HUES64 (cell line): ENCODE measurements at regions not wholly inside any gene's neighbourhood (a gene's known extent, or its start where the extent isn't known, plus 50 kb on each side); places are given as distances from the start of the nearest gene placed in this dataset.

Source experiments
- H3K27ac ChIP-seq: 2 replicates; pipeline ENCODE4 v1.7.0; 2013; ENCODE audit warnings: low read depth, low read length, inconsistent platforms
- H3K27me3 ChIP-seq: 2 replicates; pipeline ENCODE4 v1.6.1; 2013; ENCODE audit warnings: mild to moderate bottlenecking, low read length; ENCODE audit not compliant: insufficient read depth
- H3K36me3 ChIP-seq: 2 replicates; pipeline ENCODE4 v1.6.1; 2013; ENCODE audit warnings: mild to moderate bottlenecking, low read length; ENCODE audit not compliant: insufficient read depth
- H3K4me1 ChIP-seq: 2 replicates; pipeline ENCODE4 v1.6.1; 2013; ENCODE audit warnings: mild to moderate bottlenecking, low read length, moderate library complexity; ENCODE audit not compliant: insufficient read depth
- H3K4me3 ChIP-seq: 2 replicates; pipeline ENCODE4 v1.5.1; 2013; ENCODE audit warnings: mild to moderate bottlenecking, low read length, moderate library complexity
- H3K9ac ChIP-seq: 2 replicates; pipeline ENCODE4 v1.6.1; 2013; ENCODE audit warnings: mild to moderate bottlenecking, low read depth, low read length
- H3K9me3 ChIP-seq: 2 replicates; pipeline ENCODE4 v1.6.1; 2013; ENCODE audit warnings: low read depth, low read length; ENCODE audit not compliant: insufficient read depth
- WGBS: fragments of 150-250, 120-280 bp; methylation state at CpG from one replicate; pipeline ENCODE4 v1.1.7; 2013; ENCODE audit warnings: missing lambda C conversion rate; 5-methylcytosine and 5-hydroxymethylcytosine counted together

GRCh38 chr9:73816905-73817304 is 665.2 kb downstream of the ANXA1 start:
- H3K4me3 ChIP-seq: no peak overlapping the region
- WGBS: 84% methylated on average over 11 of the region's 12 CpGs
- no peaks in the 10 kb centered on the region for H3K9me3 ChIP-seq
- no peaks in the 10 kb centered on the region for H3K27me3 ChIP-seq
- H3K27ac ChIP-seq: no peak overlapping the region
- H3K9ac ChIP-seq: no peak overlapping the region
- H3K36me3 ChIP-seq: no peaks in the 10 kb centered on the region
- no peaks in the 10 kb centered on the region for H3K4me1 ChIP-seq

- Histone ChIP-seq H3K27ac (peak overlapping the region; percentile 67), H3K9me3 (no peaks in the 10 kb centered on the region), H3K27me3 (no peaks in the 10 kb centered on the region), H3K36me3 (no peaks in the 10 kb centered on the region), H3K4me1 (peaks cover 27% of the 10 kb centered on the region), H3K4me3 (no peak overlapping the region), H3K9ac (no peak overlapping the region)
- 48% methylated on average over 1 of the region's 1 CpG for WGBS
These were observed 672.5 kb upstream of the RORB start for GRCh38 chr9:73824671-73825070.

GRCh38 chr9:73838871-73839270 is 658.3 kb upstream of the RORB start:
- Histone ChIP-seq H3K4me3 (no peak overlapping the region), H3K9me3 (no peaks in the 10 kb centered on the region), H3K27me3 (no peaks in the 10 kb centered on the region), H3K9ac (no peak overlapping the region), H3K4me1 (peaks cover 5% of the 10 kb centered on the region), H3K36me3 (no peaks in the 10 kb centered on the region), H3K27ac (no peak overlapping the region)

GRCh38 chr9:73839471-73839870 is 657.7 kb upstream of the RORB start:
- Histone ChIP-seq H3K27me3 (no peaks in the 10 kb centered on the region), H3K9me3 (no peaks in the 10 kb centered on the region), H3K36me3 (no peaks in the 10 kb centered on the region), H3K4me1 (peaks cover 10% of the 10 kb centered on the region), H3K4me3 (no peak overlapping the region), H3K9ac (no peak overlapping the region), H3K27ac (no peak overlapping the region)
- WGBS: 88% methylated on average over 2 of the region's 2 CpGs

GRCh38 chr9:73841018-73841417 is 656.1 kb upstream of the RORB start:
- Histone ChIP-seq H3K36me3 (no peaks in the 10 kb centered on the region), H3K4me3 (no peak overlapping the region), H3K27me3 (no peaks in the 10 kb centered on the region), H3K27ac (no peak overlapping the region), H3K9me3 (no peaks in the 10 kb centered on the region), H3K4me1 (peaks cover 25% of the 10 kb centered on the region), H3K9ac (no peak overlapping the region)
- WGBS: 85% methylated on average over 4 of the region's 4 CpGs

- no peaks in the 10 kb centered on the region for H3K27me3 ChIP-seq
These were observed 653.0 kb upstream of the RORB start for GRCh38 chr9:73844135-73844534.

GRCh38 chr9:73845539-73845938 is 651.6 kb upstream of the RORB start:
- Histone ChIP-seq H3K9me3 (no peaks in the 10 kb centered on the region), H3K9ac (peak overlapping the region; percentile 33), H3K4me1 (peaks cover 53% of the 10 kb centered on the region), H3K4me3 (no peak overlapping the region), H3K27ac (peak overlapping the region; percentile 84), H3K27me3 (no peaks in the 10 kb centered on the region), H3K36me3 (no peaks in the 10 kb centered on the region)
- 96% methylated on average over 2 of the region's 2 CpGs for WGBS

More at GRCh38 chr9:73844135-73844534, 653.0 kb upstream of the RORB start:
- H3K4me3 ChIP-seq: no peak overlapping the region
- H3K36me3 ChIP-seq: no peaks in the 10 kb centered on the region
- 0 out of 2 replicates have a peak overlapping the region, but pooled peaks have one; percentile 8 for H3K27ac ChIP-seq
- no peak overlapping the region for H3K9ac ChIP-seq
- H3K9me3 ChIP-seq: no peaks in the 10 kb centered on the region
- peaks cover 52% of the 10 kb centered on the region for H3K4me1 ChIP-seq
- WGBS: 76% methylated on average over 2 of the region's 4 CpGs

GRCh38 chr9:73845954-73846690 is 651.0 kb upstream of the RORB start:
- peak overlapping the region; percentile 6; the same call in 1 of the 2 replicates for H3K4me3 ChIP-seq
- H3K36me3 ChIP-seq: no peaks in the 10 kb centered on the region
- H3K9ac ChIP-seq: peak overlapping the region; percentile 33
- WGBS: 54% methylated on average over 7 of the region's 7 CpGs
- H3K27me3 ChIP-seq: no peaks in the 10 kb centered on the region
- no peaks in the 10 kb centered on the region for H3K9me3 ChIP-seq
- H3K27ac ChIP-seq: peak overlapping the region; percentile 84
- H3K4me1 ChIP-seq: peaks cover 50% of the 10 kb centered on the region

GRCh38 chr9:73847536-73847935 is 649.6 kb upstream of the RORB start:
- peaks cover 50% of the 10 kb centered on the region for H3K4me1 ChIP-seq
- H3K36me3 ChIP-seq: no peaks in the 10 kb centered on the region
- WGBS: 13% methylated on average over 3 of the region's 3 CpGs
- H3K27ac ChIP-seq: peak overlapping the region; percentile 84
- H3K9ac ChIP-seq: peak overlapping the region; percentile 33
- no peaks in the 10 kb centered on the region for H3K9me3 ChIP-seq
- H3K4me3 ChIP-seq: peak overlapping the region; percentile 2; the same call in 1 of the 2 replicates
- H3K27me3 ChIP-seq: no peaks in the 10 kb centered on the region

- WGBS: 96% methylated on average over 3 of the region's 3 CpGs
- Histone ChIP-seq H3K9me3 (no peaks in the 10 kb centered on the region), H3K36me3 (no peaks in the 10 kb centered on the region), H3K27me3 (no peaks in the 10 kb centered on the region), H3K27ac (no peak overlapping the region), H3K9ac (no peak overlapping the region), H3K4me3 (no peak overlapping the region), H3K4me1 (peaks cover 5% of the 10 kb centered on the region; the same call in 1 of the 2 replicates)
These were observed 643.6 kb upstream of the RORB start for GRCh38 chr9:73853549-73853948.

- Histone ChIP-seq H3K9ac (no peak overlapping the region), H3K4me3 (no peak overlapping the region), H3K9me3 (no peaks in the 10 kb centered on the region), H3K27me3 (no peaks in the 10 kb centered on the region), H3K4me1 (no peaks in the 10 kb centered on the region; the same call in 1 of the 2 replicates), H3K36me3 (no peaks in the 10 kb centered on the region), H3K27ac (no peak overlapping the region)
These were observed 641.9 kb upstream of the RORB start for GRCh38 chr9:73855206-73855605.

- Histone ChIP-seq H3K9ac (no peak overlapping the region), H3K27ac (no peak overlapping the region), H3K36me3 (no peaks in the 10 kb centered on the region), H3K9me3 (no peaks in the 10 kb centered on the region), H3K4me3 (no peak overlapping the region), H3K27me3 (no peaks in the 10 kb centered on the region), H3K4me1 (no peaks in the 10 kb centered on the region)
These were observed 633.2 kb upstream of the RORB start for GRCh38 chr9:73863924-73864323.
